HEK293 (cell line): ENCODE measurements at regions not wholly inside any gene's neighbourhood (a gene's known extent, or its start where the extent isn't known, plus 50 kb on each side); places are given as distances from the start of the nearest gene placed in this dataset.

Experiments used
- CTCF ChIA-PET: fragments of 350-600 bp; formaldehyde crosslinking; extraction: SDS; loops from one replicate; lab custom pipeline; 2021; ENCODE audit warnings: antibody characterized with exemption; lab: Yijun Ruan, JAX
- POLR2A ChIA-PET: fragments of 300-600 bp; formaldehyde crosslinking; extraction: SDS; loops from one replicate; lab custom pipeline; 2020; ENCODE audit warnings: antibody characterized with exemption, inconsistent platforms; lab: Yijun Ruan, JAX
- H3K27ac ChIP-seq: fragments of 200-500 bp; sonication (Bioruptor generic); 2 replicates; pipeline ENCODE4 v1.5.1; 2014; ENCODE audit warnings: low read depth, low read length, control low read depth, inconsistent platforms; ENCODE audit errors: extremely low read depth
- H3K36me3 ChIP-seq, 2 experiments: fragments of 200-500 bp in 1 of 2; sonication (Bioruptor generic) in 1 of 2; 1 replicate in 1 of 2; 2 replicates in 1 of 2; pipeline ENCODE4 v1.5.1; 2014 to 2017; ENCODE audit warnings: inconsistent platforms in 2 of 2, low read length in 2 of 2; ENCODE audit not compliant: control insufficient read depth in 2 of 2, insufficient read depth in 1 of 2
- H3K4me1 ChIP-seq: fragments of 200-500 bp; sonication (Bioruptor generic); 2 replicates; pipeline ENCODE4 v1.5.1; 2014; ENCODE audit warnings: mild to moderate bottlenecking, low read length, inconsistent platforms; ENCODE audit not compliant: control insufficient read depth, insufficient read depth
- H3K4me3 ChIP-seq: 2 replicates; pipeline ENCODE4 v1.5.1; 2011; ENCODE audit warnings: low read depth, mild to moderate bottlenecking, control low read depth, low read length, moderate library complexity
- H3K9me3 ChIP-seq: fragments of 200-500 bp; sonication (Bioruptor generic); 2 replicates; pipeline ENCODE4 v1.5.1; 2014; ENCODE audit warnings: low read depth, low read length, inconsistent platforms; ENCODE audit not compliant: control insufficient read depth, insufficient read depth
- CTCF ChIP-seq: fragments of 450-650 bp; formaldehyde crosslinking; IDR thresholded peaks from 2 replicates; pipeline ENCODE4 v1.5.1; 2016; ENCODE audit warnings: missing biosample characterization, missing genetic modification characterization
- FEZF1 ChIP-seq: fragments of 450-650 bp; formaldehyde crosslinking; IDR thresholded peaks from 2 replicates; pipeline ENCODE4 v1.5.1; 2016; ENCODE audit warnings: missing biosample characterization, missing genetic modification characterization
- HOXA7 ChIP-seq: sonication (generic); formaldehyde crosslinking; IDR thresholded peaks from 2 replicates; pipeline ENCODE4 v1.8.1; 2022; ENCODE audit warnings: missing genetic modification reagents, borderline replicate concordance
- KLF16 ChIP-seq: fragments of 450-650 bp; formaldehyde crosslinking; IDR thresholded peaks from 2 replicates; pipeline ENCODE4 v1.5.1; 2017; ENCODE audit warnings: missing biosample characterization, missing genetic modification characterization
- PBX3 ChIP-seq: sonication (generic); formaldehyde crosslinking; IDR thresholded peaks from 2 replicates; pipeline ENCODE4 v1.8.1; 2022; ENCODE audit warnings: mild to moderate bottlenecking, moderate library complexity, missing genetic modification reagents
- PRDM2 ChIP-seq: fragments of 450-650 bp; formaldehyde crosslinking; IDR thresholded peaks from 2 replicates; pipeline ENCODE4 v1.5.1; 2016; ENCODE audit warnings: missing biosample characterization, missing genetic modification characterization, borderline replicate concordance
- ZBTB17 ChIP-seq: fragments of 450-650 bp; formaldehyde crosslinking; IDR thresholded peaks from 2 replicates; pipeline ENCODE4 v1.5.1; 2016; ENCODE audit warnings: missing biosample characterization, missing genetic modification characterization
- ZBTB44 ChIP-seq: fragments of 450-650 bp; IDR thresholded peaks from 2 replicates; pipeline ENCODE4 v1.5.1; 2018; ENCODE audit warnings: missing biosample characterization, mild to moderate bottlenecking, missing genetic modification characterization
- ZNF155 ChIP-seq: fragments of 450-650 bp; formaldehyde crosslinking; IDR thresholded peaks from 2 replicates; pipeline ENCODE4 v1.5.1; 2016; ENCODE audit warnings: missing biosample characterization, missing genetic modification characterization
- ZNF18 ChIP-seq: fragments of 450-650 bp; formaldehyde crosslinking; IDR thresholded peaks from 2 replicates; pipeline ENCODE4 v1.5.1; 2016; ENCODE audit warnings: missing biosample characterization, missing genetic modification characterization
- ZNF426 ChIP-seq: fragments of 450-650 bp; formaldehyde crosslinking; IDR thresholded peaks from 2 replicates; pipeline ENCODE4 v1.5.1; 2017; ENCODE audit warnings: missing biosample characterization, missing genetic modification characterization, mild to moderate bottlenecking, inconsistent platforms, moderate library complexity
- ZNF555 ChIP-seq: fragments of 450-650 bp; formaldehyde crosslinking; conservative IDR thresholded peaks from 2 replicates; pipeline ENCODE4 v1.5.1; 2017; ENCODE audit warnings: missing biosample characterization, mild to moderate bottlenecking, missing genetic modification characterization, inconsistent platforms
- ZNF560 ChIP-seq: fragments of 450-650 bp; formaldehyde crosslinking; IDR thresholded peaks from 2 replicates; pipeline ENCODE4 v1.5.1; 2017; ENCODE audit warnings: missing biosample characterization, missing genetic modification characterization, borderline replicate concordance
- ZNF76 ChIP-seq: fragments of 450-650 bp; formaldehyde crosslinking; IDR thresholded peaks from 2 replicates; pipeline ENCODE4; 2016; ENCODE audit warnings: low read depth, missing biosample characterization, missing genetic modification characterization, borderline replicate concordance

- Histone ChIP-seq H3K4me3 (no peak overlapping the region), H3K27ac (no peak overlapping the region), H3K4me1 (no peaks in the 10 kb centered on the region), H3K9me3 (no peaks in the 10 kb centered on the region), H3K36me3 (no peaks in the 10 kb centered on the region)
- TF ChIP-seq PRDM2 (tag by site-specific recombination): no peak
- TF ChIP-seq HOXA7 (CRISPR knock-in tag): no peak
- no peak for TF ChIP-seq ZNF155 (tag by site-specific recombination)
- no peak for TF ChIP-seq ZNF76 (tag by site-specific recombination)
- POLR2A ChIA-PET: no interaction called here
- CTCF ChIA-PET: interaction anchor here (0.5 to 1.0 kb wide), 2 partner anchors 107 to 475 kb away, joined by 3 to 5 read pairs; no protein-coding TSS in a partner anchor
These were observed 108.2 kb upstream of the HS3ST2 start for GRCh38 chr16:22705799-22706198.

- no peak overlapping the region for H3K4me3 ChIP-seq
- CTCF ChIA-PET: no interaction called here
- POLR2A ChIA-PET: no interaction called here
- H3K36me3 ChIP-seq: no peaks in the 10 kb centered on the region
- H3K4me1 ChIP-seq: no peaks in the 10 kb centered on the region
- H3K9me3 ChIP-seq: no peaks in the 10 kb centered on the region
- TF ChIP-seq ZNF555 (tag by site-specific recombination) (no peak), ZBTB17 (tag by site-specific recombination) (no peak), PBX3 (CRISPR knock-in tag) (no peak), ZBTB44 (tag by site-specific recombination) (no peak), FEZF1 (tag by site-specific recombination) (no peak), ZNF426 (tag by site-specific recombination) (no peak), ZNF18 (tag by site-specific recombination) (no peak), CTCF (tag by site-specific recombination) (no peak), ZNF560 (tag by site-specific recombination) (no peak), PRDM2 (tag by site-specific recombination) (no peak), KLF16 (tag by site-specific recombination) (no peak)
- no peak overlapping the region for H3K27ac ChIP-seq
These were observed 103.6 kb upstream of the HS3ST2 start for GRCh38 chr16:22710326-22710725.
